CD4-positive, alpha-beta memory T cell (primary cell): ENCODE measurements at regions not wholly inside any gene's neighbourhood (a gene's known extent, or its start where the extent isn't known, plus 50 kb on each side); places are given as distances from the start of the nearest gene placed in this dataset.

Experiments used
- CTCF ChIA-PET: fragments of 350-600 bp; sonication (Branson Sonifier 250); formaldehyde crosslinking; loops from one replicate; lab custom pipeline; 2021; ENCODE audit warnings: inconsistent platforms; ENCODE audit not compliant: partially characterized antibody; lab: Charles Lee
- POLR2A ChIA-PET: fragments of 350-600 bp; sonication (Branson Sonifier 250); formaldehyde crosslinking; loops from one replicate; lab custom pipeline; 2021; ENCODE audit not compliant: partially characterized antibody; lab: Charles Lee
- DNase-seq, 5 donors: peaks; one replicate each; pipeline versions ENCODE4 v3.0.0 to v3.0.0-alpha.2; 2020 to 2022; ENCODE audit warnings: mixed read lengths in 1 of 5
- H3K27ac ChIP-seq: one replicate; pipeline ENCODE4 v1.7.0; 2013; ENCODE audit warnings: low read depth, low read length
- H3K27me3 ChIP-seq: 2 replicates; pipeline ENCODE4 v1.7.0; 2013; ENCODE audit warnings: mild to moderate bottlenecking, low read length, moderate library complexity; ENCODE audit not compliant: insufficient read depth
- H3K36me3 ChIP-seq: 2 replicates; pipeline ENCODE4 v1.7.0; 2013; ENCODE audit warnings: mild to moderate bottlenecking, low read length, moderate library complexity; ENCODE audit not compliant: insufficient read depth
- H3K4me1 ChIP-seq: 2 replicates; pipeline ENCODE4 v1.7.0; 2013; ENCODE audit warnings: mild to moderate bottlenecking, low read length, moderate library complexity; ENCODE audit not compliant: insufficient read depth
- H3K4me3 ChIP-seq, 2 donors: one replicate each; pipeline ENCODE4 v1.7.0; 2013; ENCODE audit warnings: low read length in 2 of 2, mild to moderate bottlenecking in 1 of 2
- H3K9me3 ChIP-seq, 2 donors: one replicate each; pipeline ENCODE4 v1.7.0; 2013; ENCODE audit warnings: low read length in 2 of 2, control low read depth in 1 of 2; ENCODE audit not compliant: control insufficient read depth in 1 of 2
- H3K27ac Mint-ChIP-seq, 7 donors: one replicate each; pipeline ENCODE4 v1.8.0; 2020 to 2021; ENCODE audit warnings: mixed read lengths in 7 of 7, mild to moderate bottlenecking in 6 of 7, inconsistent platforms in 3 of 7, moderate library complexity in 3 of 7
- H3K27me3 Mint-ChIP-seq, 2 donors: one replicate each; pipeline ENCODE4 v1.8.0; 2020 to 2021; ENCODE audit warnings: mixed read lengths in 2 of 2
- H3K36me3 Mint-ChIP-seq, 2 donors: one replicate each; pipeline ENCODE4 v1.8.0; 2020 to 2021; ENCODE audit warnings: mixed read lengths in 2 of 2, inconsistent platforms in 1 of 2, mild to moderate bottlenecking in 1 of 2
- H3K4me1 Mint-ChIP-seq, 4 donors: one replicate each; pipeline ENCODE4 v1.8.0; 2020 to 2021; ENCODE audit warnings: mixed read lengths in 4 of 4, mild to moderate bottlenecking in 1 of 4
- H3K4me3 Mint-ChIP-seq, 8 donors: one replicate each; pipeline ENCODE4 v1.8.0; 2020 to 2021; ENCODE audit warnings: mixed read lengths in 8 of 8, mild to moderate bottlenecking in 7 of 8, moderate library complexity in 6 of 8, inconsistent platforms in 3 of 8
- H3K9me3 Mint-ChIP-seq, 8 donors: one replicate each; pipeline ENCODE4 v1.8.0; 2020 to 2021; ENCODE audit warnings: mixed read lengths in 8 of 8, mild to moderate bottlenecking in 5 of 8, inconsistent platforms in 3 of 8, moderate library complexity in 1 of 8
- intact Hi-C: fragments of 100-400 bp; cut with micrococcal nuclease; formaldehyde crosslinking; loops from one replicate; pipeline ENCODE4 v1.15.1; 2023

DNA sequence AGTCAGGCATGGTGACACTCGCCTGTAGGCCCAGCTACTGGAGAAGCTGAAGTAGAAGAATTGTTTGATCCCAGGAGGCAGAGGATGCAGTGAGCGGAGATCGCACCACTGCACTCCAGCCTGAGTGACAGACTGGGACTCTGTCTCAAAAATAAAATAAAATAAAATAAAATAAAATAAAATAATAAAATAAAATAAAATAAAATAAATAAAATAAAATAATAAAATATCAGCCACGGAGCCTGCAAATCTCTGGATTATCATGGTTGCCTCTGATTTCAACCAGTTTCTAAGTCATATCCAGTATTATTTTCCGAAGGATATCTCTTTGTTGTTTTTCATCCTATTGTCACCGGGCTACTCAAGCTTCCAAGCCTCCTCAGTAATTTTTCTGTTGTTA, 51.7 kb upstream of the FZD8 start:
- Histone ChIP-seq H3K27me3 (no peaks in the 10 kb centered on the region), H3K36me3 (no peaks in the 10 kb centered on the region), H3K4me1 (no peaks in the 10 kb centered on the region), H3K4me3 (no peak overlapping the region), H3K9me3 (no peaks in the 10 kb centered on the region), H3K27ac (no peak overlapping the region)
- Mint-ChIP-seq H3K9me3 (peaks cover 0 to 7% (median 0%) of the 10 kb centered on the region in 8 donors), H3K4me3 (no peak overlapping the region), H3K36me3 (no peaks in the 10 kb centered on the region), H3K27me3 (peaks cover 4 to 8% of the 10 kb centered on the region in 2 donors), H3K27ac (no peak overlapping the region), H3K4me1 (peaks cover 0 to 5% (median 0%) of the 10 kb centered on the region in 4 donors)
- DNase-seq, result no peak
- POLR2A ChIA-PET, result no interaction called here
- intact Hi-C loops, result no loop called here
- CTCF ChIA-PET, result no interaction called here
